HepG2 (cell line): ENCODE measurements at regions not wholly inside any gene's neighbourhood (a gene's known extent, or its start where the extent isn't known, plus 50 kb on each side); places are given as distances from the start of the nearest gene placed in this dataset.

ENCODE experiments used
- ATAC-seq: fragments of 200-7000 bp; cut with Tn5 transposase; 3 replicates; pipeline ENCODE4 v1.9.1; 2020; ENCODE audit warnings: mild to moderate bottlenecking, moderate library complexity
- BruUV-seq: library from RNA; stranded (reverse); fragments of 400-500 nt; replicated peaks from 2 replicates; lab custom pipeline; 2021; lab: Mats Ljungman, UMichigan
- CTCF ChIA-PET: fragments of 300-600 bp; formaldehyde crosslinking; extraction: SDS; loops from one replicate; lab custom pipeline; 2021; ENCODE audit warnings: low total read pairs, inconsistent platforms, low intra/inter-chr PET ratio; lab: Yijun Ruan, JAX
- POLR2A ChIA-PET: fragments of 350-600 bp; sonication (Branson Sonifier 250); formaldehyde crosslinking; loops from one replicate; lab custom pipeline; 2020; ENCODE audit warnings: antibody characterized with exemption, inconsistent platforms; lab: Yijun Ruan, JAX
- DNase-seq: peaks from one replicate; pipeline ENCODE4 v3.0.0-alpha.2; 2015; ENCODE audit warnings: low spot score
- FAIRE-seq: peaks from 3 replicates; lab custom pipeline; 2011; peaks lifted over from hg19 to GRCh38; lab: Jason Lieb, UNC
- H2AFZ ChIP-seq: one replicate; pipeline ENCODE4 v1.6.1; 2011; ENCODE audit warnings: low read length, inconsistent platforms
- H3K27ac ChIP-seq: fragments of 300-600 bp; 3 replicates; pipeline ENCODE4 v1.8.0; 2011; ENCODE audit warnings: mixed run types, mild to moderate bottlenecking, mixed read lengths, low read length, inconsistent platforms; ENCODE audit not compliant: insufficient read depth; ENCODE audit errors: extremely low read length
- H3K27me3 ChIP-seq, 2 experiments: fragments of 200-600 bp in 1 of 2; 2 replicates in 1 of 2; 3 replicates in 1 of 2; pipeline versions ENCODE4 v1.6.0 to v1.8.0; 2011; ENCODE audit warnings: low read length in 2 of 2, mild to moderate bottlenecking in 2 of 2, moderate library complexity in 2 of 2, inconsistent platforms in 1 of 2; ENCODE audit not compliant: insufficient read depth in 2 of 2, control insufficient read depth in 1 of 2
- H3K36me3 ChIP-seq, 2 experiments: fragments of 200-600 bp in 1 of 2; replicated peaks in 1 of 2; 2 replicates in 1 of 2; 3 replicates in 1 of 2; pipeline versions ENCODE4 v1.5.1 to v1.8.0; 2011; ENCODE audit warnings: low read length in 2 of 2, inconsistent platforms in 1 of 2; ENCODE audit not compliant: insufficient read depth in 2 of 2, control insufficient read depth in 1 of 2
- H3K4me1 ChIP-seq: 2 replicates; pipeline ENCODE4 v1.5.1; 2012; ENCODE audit warnings: low read length, inconsistent platforms; ENCODE audit not compliant: insufficient read depth
- H3K4me2 ChIP-seq: 2 replicates; pipeline ENCODE4 v1.6.0; 2011; ENCODE audit warnings: low read depth, low read length, inconsistent platforms
- H3K4me3 ChIP-seq, 3 experiments: fragments of 200-600 bp in 1 of 3; sonication (generic), shearing (Covaris generic) in 1 of 3; replicated peaks in 1 of 3; 2 replicates each; pipeline ENCODE4 v1.5.1; 2011 to 2016; ENCODE audit warnings: low read length in 3 of 3, inconsistent platforms in 2 of 3, low read depth in 2 of 3, mild to moderate bottlenecking in 2 of 3, control low read depth in 1 of 3, mixed read lengths in 1 of 3; ENCODE audit not compliant: insufficient read depth in 1 of 3
- H3K79me2 ChIP-seq: one replicate; pipeline ENCODE4 v1.6.1; 2011; ENCODE audit warnings: low read length, inconsistent platforms; ENCODE audit not compliant: insufficient read depth
- H3K9ac ChIP-seq: 2 replicates; pipeline ENCODE4 v1.6.0; 2011; ENCODE audit warnings: mild to moderate bottlenecking, low read depth, low read length, inconsistent platforms; ENCODE audit not compliant: insufficient read depth
- H3K9me3 ChIP-seq: 2 replicates; pipeline ENCODE4 v1.5.1; 2012; ENCODE audit warnings: mild to moderate bottlenecking, low read length
- H4K20me1 ChIP-seq: 2 replicates; pipeline ENCODE4 v1.6.0; 2011; ENCODE audit warnings: inconsistent platforms, mild to moderate bottlenecking, low read length, moderate library complexity; ENCODE audit not compliant: insufficient read depth
- ELF4 ChIP-seq: sonication (generic); formaldehyde crosslinking; IDR thresholded peaks from 2 replicates; pipeline ENCODE4 v1.5.0; 2020; ENCODE audit warnings: missing genetic modification reagents, mild to moderate bottlenecking, moderate library complexity, borderline replicate concordance
- HES4 ChIP-seq: sonication (generic); formaldehyde crosslinking; IDR thresholded peaks from 2 replicates; pipeline ENCODE4 v1.9.0; 2021; ENCODE audit warnings: mild to moderate bottlenecking, missing genetic modification reagents, borderline replicate concordance
- MZF1 ChIP-seq: sonication (generic); formaldehyde crosslinking; IDR thresholded peaks from 2 replicates; pipeline ENCODE4 v1.8.1; 2023; ENCODE audit warnings: mild to moderate bottlenecking, missing genetic modification reagents, borderline replicate concordance
- NCOR1 ChIP-seq: fragments of 200-600 bp; sonication (generic); IDR thresholded peaks from 2 replicates; pipeline ENCODE4 v1.7.0; 2017; ENCODE audit warnings: antibody characterized with exemption, low read length, borderline replicate concordance
- REPIN1 ChIP-seq: sonication (generic); formaldehyde crosslinking; IDR thresholded peaks from 2 replicates; pipeline ENCODE4 v1.8.0; 2022; ENCODE audit warnings: missing genetic modification reagents, low read depth, mild to moderate bottlenecking, borderline replicate concordance
- RFX3 ChIP-seq: IDR thresholded peaks from 2 replicates; pipeline ENCODE4 v1.6.1; 2016; ENCODE audit warnings: missing biosample characterization, missing genetic modification reagents
- SOX13 ChIP-seq, 3 experiments: fragments of 450-650 bp in 1 of 3; sonication (generic) in 1 of 3; formaldehyde crosslinking in 1 of 3; IDR thresholded peaks in 2 of 3; conservative IDR thresholded peaks in 1 of 3; 2 replicates each; pipeline versions ENCODE4 v1.5.0 to v1.6.1; 2016 to 2020; ENCODE audit warnings: antibody characterized with exemption in 1 of 3, mild to moderate bottlenecking in 1 of 3, missing compliant biosample characterization in 1 of 3, missing genetic modification reagents in 1 of 3, moderate library complexity in 1 of 3
- ZBTB3 ChIP-seq: sonication (generic); formaldehyde crosslinking; IDR thresholded peaks from 2 replicates; pipeline ENCODE4 v1.4.0; 2020; ENCODE audit warnings: low read depth, mild to moderate bottlenecking, moderate library complexity, missing genetic modification reagents, borderline replicate concordance
- ZC3H13 ChIP-seq: sonication (generic); formaldehyde crosslinking; IDR thresholded peaks from 2 replicates; pipeline ENCODE4 v1.8.1; 2023; ENCODE audit warnings: mild to moderate bottlenecking, missing genetic modification reagents, moderate library complexity
- WGBS: methylation state at CpG from one replicate; pipeline ENCODE4 v1.1.6; 2017; ENCODE audit warnings: low lambda C conversion rate; 5-methylcytosine and 5-hydroxymethylcytosine counted together
- in situ Hi-C: cut with HindIII; loops from 2 replicates; pipeline ENCODE4 v1.10.0; 2017; ENCODE audit warnings: low pct_unique_long_range_greater_than_20kb; ENCODE audit not compliant: extremely low pct_ligation_motif_present
- intact Hi-C: fragments of 100-400 bp; cut with micrococcal nuclease; formaldehyde crosslinking; loops from one replicate; pipeline ENCODE4 v1.10.0; 2022; ENCODE audit not compliant: unreplicated experiment
- TF ChIP-seq, protein P1 (sequence below): sonication (generic); formaldehyde crosslinking; IDR thresholded peaks from 2 replicates; pipeline ENCODE4 v1.5.1; 2020; ENCODE audit warnings: mild to moderate bottlenecking, missing genetic modification reagents, moderate library complexity
- TF ChIP-seq, protein P2 (sequence below): sonication (generic); formaldehyde crosslinking; IDR thresholded peaks from 2 replicates; pipeline ENCODE4 v1.8.0; 2022; ENCODE audit warnings: low read depth, missing genetic modification reagents

DNA sequence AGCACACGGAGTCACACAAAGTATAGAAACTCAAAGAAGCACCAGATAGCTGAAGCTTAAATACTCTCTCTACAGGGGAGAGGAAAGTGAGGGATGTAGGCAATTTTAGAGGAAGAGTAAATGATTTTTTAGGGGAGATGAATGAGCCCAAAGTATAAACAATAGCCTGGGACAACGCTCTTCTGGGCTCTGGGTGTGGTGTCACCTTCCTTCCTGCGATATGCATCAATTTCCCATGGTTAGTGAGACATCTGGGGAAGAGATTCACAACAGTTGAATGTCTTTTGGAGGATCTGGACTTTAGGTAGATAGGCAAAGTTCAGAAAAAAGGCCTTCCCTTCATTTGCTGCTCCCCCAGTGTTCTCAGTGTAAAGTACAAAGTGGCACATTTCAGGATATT, 125.2 kb downstream of the EFHB start:
- Histone ChIP-seq H3K4me2 (no peak overlapping the region), H3K27me3 (no peaks in the 10 kb centered on the region), H2AFZ (no peak overlapping the region), H4K20me1 (no peaks in the 10 kb centered on the region), H3K4me1 (no peaks in the 10 kb centered on the region), H3K9me3 (peaks cover 6% of the 10 kb centered on the region), H3K4me3 (no peak overlapping the region), H3K9ac (no peak overlapping the region), H3K36me3 (no peaks in the 10 kb centered on the region), H3K27ac (no peak overlapping the region), H3K79me2 (no peaks in the 10 kb centered on the region)
- in situ Hi-C loops (no loop called here), intact Hi-C loops (no loop called here)
- TF ChIP-seq NCOR1 = no peak
- no peak for TF ChIP-seq SOX13 (IDR thresholded peaks at IDR 0.05)
- TF ChIP-seq SOX13 (CRISPR knock-in tag; conservative IDR thresholded peaks at IDR 0.05 in 1 of 2, IDR thresholded peaks at IDR 0.05 in 1 of 2) = no peak
- no peak for TF ChIP-seq REPIN1 (CRISPR knock-in tag)
- no peak for TF ChIP-seq ELF4 (CRISPR knock-in tag)
- TF ChIP-seq, protein P1, sequence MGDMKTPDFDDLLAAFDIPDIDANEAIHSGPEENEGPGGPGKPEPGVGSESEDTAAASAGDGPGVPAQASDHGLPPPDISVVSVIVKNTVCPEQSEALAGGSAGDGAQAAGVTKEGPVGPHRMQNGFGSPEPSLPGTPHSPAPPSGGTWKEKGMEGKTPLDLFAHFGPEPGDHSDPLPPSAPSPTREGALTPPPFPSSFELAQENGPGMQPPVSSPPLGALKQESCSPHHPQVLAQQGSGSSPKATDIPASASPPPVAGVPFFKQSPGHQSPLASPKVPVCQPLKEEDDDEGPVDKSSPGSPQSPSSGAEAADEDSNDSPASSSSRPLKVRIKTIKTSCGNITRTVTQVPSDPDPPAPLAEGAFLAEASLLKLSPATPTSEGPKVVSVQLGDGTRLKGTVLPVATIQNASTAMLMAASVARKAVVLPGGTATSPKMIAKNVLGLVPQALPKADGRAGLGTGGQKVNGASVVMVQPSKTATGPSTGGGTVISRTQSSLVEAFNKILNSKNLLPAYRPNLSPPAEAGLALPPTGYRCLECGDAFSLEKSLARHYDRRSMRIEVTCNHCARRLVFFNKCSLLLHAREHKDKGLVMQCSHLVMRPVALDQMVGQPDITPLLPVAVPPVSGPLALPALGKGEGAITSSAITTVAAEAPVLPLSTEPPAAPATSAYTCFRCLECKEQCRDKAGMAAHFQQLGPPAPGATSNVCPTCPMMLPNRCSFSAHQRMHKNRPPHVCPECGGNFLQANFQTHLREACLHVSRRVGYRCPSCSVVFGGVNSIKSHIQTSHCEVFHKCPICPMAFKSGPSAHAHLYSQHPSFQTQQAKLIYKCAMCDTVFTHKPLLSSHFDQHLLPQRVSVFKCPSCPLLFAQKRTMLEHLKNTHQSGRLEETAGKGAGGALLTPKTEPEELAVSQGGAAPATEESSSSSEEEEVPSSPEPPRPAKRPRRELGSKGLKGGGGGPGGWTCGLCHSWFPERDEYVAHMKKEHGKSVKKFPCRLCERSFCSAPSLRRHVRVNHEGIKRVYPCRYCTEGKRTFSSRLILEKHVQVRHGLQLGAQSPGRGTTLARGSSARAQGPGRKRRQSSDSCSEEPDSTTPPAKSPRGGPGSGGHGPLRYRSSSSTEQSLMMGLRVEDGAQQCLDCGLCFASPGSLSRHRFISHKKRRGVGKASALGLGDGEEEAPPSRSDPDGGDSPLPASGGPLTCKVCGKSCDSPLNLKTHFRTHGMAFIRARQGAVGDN (CRISPR knock-in tag) = no peak
- no peak for TF ChIP-seq HES4 (CRISPR knock-in tag)
- no peak for TF ChIP-seq RFX3 (CRISPR knock-in tag)
- no peak for TF ChIP-seq MZF1 (CRISPR knock-in tag)
- TF ChIP-seq, protein P2, sequence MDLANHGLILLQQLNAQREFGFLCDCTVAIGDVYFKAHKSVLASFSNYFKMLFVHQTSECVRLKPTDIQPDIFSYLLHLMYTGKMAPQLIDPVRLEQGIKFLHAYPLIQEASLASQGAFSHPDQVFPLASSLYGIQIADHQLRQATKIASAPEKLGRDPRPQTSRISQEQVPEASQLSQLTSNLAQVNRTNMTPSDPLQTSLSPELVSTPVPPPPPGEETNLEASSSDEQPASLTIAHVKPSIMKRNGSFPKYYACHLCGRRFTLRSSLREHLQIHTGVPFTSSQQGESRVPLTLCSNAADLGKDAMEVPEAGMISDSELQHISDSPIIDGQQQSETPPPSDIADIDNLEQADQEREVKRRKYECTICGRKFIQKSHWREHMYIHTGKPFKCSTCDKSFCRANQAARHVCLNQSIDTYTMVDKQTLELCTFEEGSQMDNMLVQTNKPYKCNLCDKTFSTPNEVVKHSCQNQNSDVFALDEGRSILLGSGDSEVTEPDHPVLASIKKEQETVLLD (CRISPR knock-in tag) = no peak
- TF ChIP-seq ZC3H13 = no peak
- no peak for TF ChIP-seq ZBTB3 (CRISPR knock-in tag)
- WGBS = 1% methylated on average over 3 of the region's 3 CpGs
- BruUV-seq = no TSS peak
- ATAC-seq (no peak), DNase-seq (no peak), FAIRE-seq (no peak)
- CTCF ChIA-PET = no interaction called here
- POLR2A ChIA-PET = no interaction called here
